Neuron (in vitro differentiated cells): ENCODE measurements at regions not wholly inside any gene's neighbourhood (a gene's known extent, or its start where the extent isn't known, plus 50 kb on each side); places are given as distances from the start of the nearest gene placed in this dataset.

Experiments
- H2AFZ ChIP-seq: one replicate; pipeline ENCODE4 v1.6.1; 2013; ENCODE audit warnings: low read depth, mild to moderate bottlenecking, inconsistent platforms, low read length, moderate library complexity
- H3K27me3 ChIP-seq: one replicate; pipeline ENCODE4 v1.6.1; 2013; ENCODE audit warnings: low read length; ENCODE audit not compliant: insufficient read depth
- H3K36me3 ChIP-seq: one replicate; pipeline ENCODE4 v1.6.1; 2013; ENCODE audit warnings: low read length; ENCODE audit not compliant: insufficient read depth
- H3K4me1 ChIP-seq: one replicate; pipeline ENCODE4 v1.6.1; 2013; ENCODE audit warnings: low read length; ENCODE audit not compliant: insufficient read depth
- H3K4me3 ChIP-seq: 2 replicates; pipeline ENCODE4 v1.5.1; 2013; ENCODE audit warnings: mild to moderate bottlenecking, low read length, moderate library complexity
- H3K9me3 ChIP-seq: one replicate; pipeline ENCODE4 v1.6.1; 2013; ENCODE audit warnings: low read length

- Histone ChIP-seq H2AFZ (no peak overlapping the region), H3K36me3 (no peaks in the 10 kb centered on the region), H3K4me3 (no peak overlapping the region), H3K9me3 (no peaks in the 10 kb centered on the region), H3K27me3 (no peaks in the 10 kb centered on the region), H3K4me1 (peaks cover 4% of the 10 kb centered on the region)
Observed at GRCh38 chr1:221172841-221173240, 293.6 kb downstream of the HLX start.

GRCh38 chr1:221174330-221174993 lies 295.2 kb downstream of the HLX start:
- Histone ChIP-seq H2AFZ (no peak overlapping the region), H3K36me3 (no peaks in the 10 kb centered on the region), H3K27me3 (no peaks in the 10 kb centered on the region), H3K4me1 (peaks cover 3% of the 10 kb centered on the region), H3K4me3 (no peak overlapping the region), H3K9me3 (no peaks in the 10 kb centered on the region)

GRCh38 chr1:221175249-221175648 lies 296.0 kb downstream of the HLX start:
- H3K27me3 ChIP-seq = no peaks in the 10 kb centered on the region
- no peak overlapping the region for H3K4me3 ChIP-seq
- H3K4me1 ChIP-seq = no peaks in the 10 kb centered on the region
- no peak overlapping the region for H2AFZ ChIP-seq
- H3K36me3 ChIP-seq = no peaks in the 10 kb centered on the region
- no peaks in the 10 kb centered on the region for H3K9me3 ChIP-seq

- Histone ChIP-seq H3K27me3 (no peaks in the 10 kb centered on the region), H3K36me3 (no peaks in the 10 kb centered on the region), H3K9me3 (no peaks in the 10 kb centered on the region), H3K4me3 (no peak overlapping the region), H3K4me1 (no peaks in the 10 kb centered on the region), H2AFZ (no peak overlapping the region)
Observed at GRCh38 chr1:221180704-221181368, 301.6 kb downstream of the HLX start.

GRCh38 chr1:221182791-221183533 lies 303.7 kb downstream of the HLX start:
- no peaks in the 10 kb centered on the region for H3K36me3 ChIP-seq
- H2AFZ ChIP-seq = no peak overlapping the region
- H3K9me3 ChIP-seq = no peaks in the 10 kb centered on the region
- H3K27me3 ChIP-seq = no peaks in the 10 kb centered on the region
- H3K4me3 ChIP-seq = no peak overlapping the region
- H3K4me1 ChIP-seq = no peaks in the 10 kb centered on the region

- H3K9me3 ChIP-seq = no peaks in the 10 kb centered on the region
- H2AFZ ChIP-seq = no peak overlapping the region
- H3K4me1 ChIP-seq = no peaks in the 10 kb centered on the region
- no peaks in the 10 kb centered on the region for H3K36me3 ChIP-seq
- H3K27me3 ChIP-seq = no peaks in the 10 kb centered on the region
- no peak overlapping the region for H3K4me3 ChIP-seq
Observed at GRCh38 chr1:221184131-221184794, 305.0 kb downstream of the HLX start.

GRCh38 chr1:221187174-221187573 lies 307.9 kb downstream of the HLX start:
- Histone ChIP-seq H3K27me3 (no peaks in the 10 kb centered on the region), H2AFZ (no peak overlapping the region), H3K36me3 (no peaks in the 10 kb centered on the region), H3K9me3 (no peaks in the 10 kb centered on the region), H3K4me3 (no peak overlapping the region), H3K4me1 (no peaks in the 10 kb centered on the region)

GRCh38 chr1:221188458-221188857 lies 309.2 kb downstream of the HLX start:
- Histone ChIP-seq H3K9me3 (no peaks in the 10 kb centered on the region), H3K27me3 (no peaks in the 10 kb centered on the region), H3K4me1 (no peaks in the 10 kb centered on the region), H2AFZ (no peak overlapping the region), H3K36me3 (no peaks in the 10 kb centered on the region), H3K4me3 (no peak overlapping the region)

- H3K27me3 ChIP-seq = no peaks in the 10 kb centered on the region
- H2AFZ ChIP-seq = no peak overlapping the region
Observed at GRCh38 chr1:221190249-221190648, 311.0 kb downstream of the HLX start.

GRCh38 chr1:221192055-221192454 lies 312.8 kb downstream of the HLX start:
- Histone ChIP-seq H3K4me3 (no peak overlapping the region), H3K27me3 (no peaks in the 10 kb centered on the region), H3K36me3 (no peaks in the 10 kb centered on the region), H3K4me1 (no peaks in the 10 kb centered on the region), H2AFZ (no peak overlapping the region), H3K9me3 (no peaks in the 10 kb centered on the region)

More at GRCh38 chr1:221190249-221190648, 311.0 kb downstream of the HLX start:
- H3K36me3 ChIP-seq = no peaks in the 10 kb centered on the region
- H3K4me1 ChIP-seq = no peaks in the 10 kb centered on the region
- H3K9me3 ChIP-seq = no peaks in the 10 kb centered on the region
- H3K4me3 ChIP-seq = no peak overlapping the region

- no peaks in the 10 kb centered on the region for H3K27me3 ChIP-seq
- no peaks in the 10 kb centered on the region for H3K36me3 ChIP-seq
- no peak overlapping the region for H3K4me3 ChIP-seq
- no peaks in the 10 kb centered on the region for H3K4me1 ChIP-seq
- H3K9me3 ChIP-seq = no peaks in the 10 kb centered on the region
- H2AFZ ChIP-seq = no peak overlapping the region
Observed at GRCh38 chr1:221200464-221200863, 321.2 kb downstream of the HLX start.

- no peaks in the 10 kb centered on the region for H3K4me1 ChIP-seq
- H2AFZ ChIP-seq = no peak overlapping the region
- H3K4me3 ChIP-seq = no peak overlapping the region
- H3K27me3 ChIP-seq = no peaks in the 10 kb centered on the region
- H3K9me3 ChIP-seq = no peaks in the 10 kb centered on the region
- no peaks in the 10 kb centered on the region for H3K36me3 ChIP-seq
Observed at GRCh38 chr1:221201773-221202172, 322.5 kb downstream of the HLX start.
